ENCODE measurements at regions not wholly inside any gene's neighbourhood (a gene's known extent, or its start where the extent isn't known, plus 50 kb on each side); places are given as distances from the start of the nearest gene placed in this dataset.
"Not testable (repeated sequence)": the region's sequence is repeated elsewhere in the genome, so short reads cannot be mapped to it uniquely, and the experiment has no call there.

DNA sequence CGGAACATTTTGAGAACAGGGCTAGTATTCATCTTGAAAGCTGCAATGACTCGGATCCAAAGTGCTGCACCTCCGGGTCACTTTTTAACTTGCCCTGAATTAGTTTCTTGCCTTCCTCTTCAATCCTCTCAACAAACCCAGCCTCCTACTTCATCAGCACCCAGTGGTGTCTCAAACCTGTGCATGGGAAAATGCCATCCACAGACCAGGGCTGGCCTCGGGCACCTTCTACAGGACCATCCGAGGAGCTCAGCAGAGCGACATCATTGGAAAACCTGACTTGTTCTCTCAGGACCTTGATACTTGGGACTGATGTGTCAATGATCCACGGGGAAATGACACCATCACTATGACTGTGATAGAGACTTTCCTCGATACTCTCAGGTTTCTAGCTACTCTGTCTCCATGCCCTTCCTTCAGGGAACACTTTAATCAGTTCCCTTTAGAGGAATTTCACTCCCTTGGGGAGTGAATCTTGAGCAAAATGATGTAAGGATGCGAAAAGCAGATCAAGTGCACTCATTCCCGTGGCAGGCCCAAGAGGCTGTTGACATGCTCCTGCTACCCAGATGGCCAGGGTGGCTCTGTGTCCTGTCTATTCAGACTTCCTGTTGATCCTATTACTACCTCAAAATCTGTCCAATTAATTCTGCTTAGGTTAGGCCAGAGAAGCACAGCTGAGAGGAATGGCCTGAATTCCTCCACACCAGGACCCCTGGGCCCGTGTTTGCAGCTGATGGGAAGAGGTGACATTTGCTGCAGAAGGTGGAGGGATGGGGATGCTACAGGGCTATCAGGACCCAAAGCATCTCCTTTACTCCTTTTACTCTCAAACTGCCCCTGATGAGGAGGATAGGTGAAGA is 96.5 kb upstream of the SLC25A48 start:
- TF ChIP-seq, protein P1, sequence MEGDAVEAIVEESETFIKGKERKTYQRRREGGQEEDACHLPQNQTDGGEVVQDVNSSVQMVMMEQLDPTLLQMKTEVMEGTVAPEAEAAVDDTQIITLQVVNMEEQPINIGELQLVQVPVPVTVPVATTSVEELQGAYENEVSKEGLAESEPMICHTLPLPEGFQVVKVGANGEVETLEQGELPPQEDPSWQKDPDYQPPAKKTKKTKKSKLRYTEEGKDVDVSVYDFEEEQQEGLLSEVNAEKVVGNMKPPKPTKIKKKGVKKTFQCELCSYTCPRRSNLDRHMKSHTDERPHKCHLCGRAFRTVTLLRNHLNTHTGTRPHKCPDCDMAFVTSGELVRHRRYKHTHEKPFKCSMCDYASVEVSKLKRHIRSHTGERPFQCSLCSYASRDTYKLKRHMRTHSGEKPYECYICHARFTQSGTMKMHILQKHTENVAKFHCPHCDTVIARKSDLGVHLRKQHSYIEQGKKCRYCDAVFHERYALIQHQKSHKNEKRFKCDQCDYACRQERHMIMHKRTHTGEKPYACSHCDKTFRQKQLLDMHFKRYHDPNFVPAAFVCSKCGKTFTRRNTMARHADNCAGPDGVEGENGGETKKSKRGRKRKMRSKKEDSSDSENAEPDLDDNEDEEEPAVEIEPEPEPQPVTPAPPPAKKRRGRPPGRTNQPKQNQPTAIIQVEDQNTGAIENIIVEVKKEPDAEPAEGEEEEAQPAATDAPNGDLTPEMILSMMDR (IDR thresholded peaks at IDR 0.05; ENCODE audit: low read depth, low read length, missing control alignments): no peak
- no peak for DNase-seq (ENCODE audit: extremely low read depth, low read depth)
- H3K4me3 ChIP-seq (replicated peaks; ENCODE audit: low read depth, low read length): no peak overlapping the region

DNA sequence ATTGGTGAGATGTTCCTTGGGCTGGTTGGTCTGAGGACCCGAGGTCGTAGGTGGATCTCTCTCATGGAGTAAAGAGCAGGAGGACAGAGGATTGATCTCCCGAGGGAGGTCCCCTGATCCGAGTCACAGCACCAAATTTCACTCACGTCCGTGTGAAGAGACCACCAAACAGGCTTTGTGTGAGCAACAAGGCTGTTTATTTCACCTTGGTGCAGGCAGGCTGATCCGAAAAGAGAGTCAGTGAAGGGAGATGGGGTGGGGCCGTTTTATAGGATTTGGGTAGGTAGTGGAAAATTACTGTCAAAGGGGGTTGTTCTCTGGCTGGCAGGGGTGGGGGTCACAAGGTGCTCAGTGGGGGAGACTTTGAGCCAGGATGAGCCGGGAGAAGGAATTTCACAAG is 97.5 kb upstream of the SLC25A48 start:
- H3K4me3 ChIP-seq (replicated peaks; ENCODE audit: low read depth, low read length); DNase-seq (ENCODE audit: extremely low read depth, low read depth): not testable (repeated sequence)

DNA sequence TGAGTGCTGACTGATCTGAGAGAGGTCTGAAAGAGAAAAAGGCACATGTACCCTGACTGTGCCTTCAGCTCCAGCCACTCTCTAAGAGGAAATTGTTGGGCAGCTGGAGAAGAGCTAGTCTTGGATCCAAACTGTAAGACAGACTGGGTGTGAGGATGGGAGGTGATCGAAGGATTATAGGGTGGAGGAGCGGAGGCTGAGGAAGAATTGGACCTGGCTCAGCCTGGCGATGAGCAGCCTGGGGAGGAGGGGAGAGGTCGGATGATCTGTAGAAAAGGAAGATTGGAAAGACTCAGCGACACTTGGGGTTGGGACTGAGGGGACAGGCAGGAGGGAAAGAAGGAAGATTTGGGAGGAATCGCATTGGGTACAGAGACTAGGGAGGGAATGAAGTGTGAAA is 98.6 kb upstream of the SLC25A48 start:
- DNase-seq (ENCODE audit: extremely low read depth, low read depth): no peak
- TF ChIP-seq, protein P1 (IDR thresholded peaks at IDR 0.05; ENCODE audit: low read depth, low read length, missing control alignments): no peak
- no peak overlapping the region for H3K4me3 ChIP-seq (replicated peaks; ENCODE audit: low read depth, low read length)

DNA sequence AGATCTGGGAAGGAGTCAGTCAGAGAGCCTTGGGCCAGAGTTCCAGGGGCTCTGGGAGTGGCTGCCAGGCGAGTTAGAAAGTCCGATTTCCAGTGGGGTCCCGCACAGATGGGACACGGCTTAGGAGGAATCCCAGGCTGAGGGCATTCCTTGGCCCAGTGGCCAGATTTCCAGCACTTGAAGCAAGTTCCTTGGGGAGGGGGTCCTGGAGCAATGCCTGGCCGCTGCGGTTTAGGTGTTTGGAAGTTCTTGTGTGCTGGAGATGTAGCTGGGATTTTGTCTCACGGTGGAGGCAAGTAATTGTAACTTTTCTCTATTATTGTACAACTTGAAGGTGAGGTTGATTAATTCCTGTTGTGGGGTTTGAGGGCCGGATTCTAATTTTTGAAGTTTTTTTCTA is 99.5 kb upstream of the SLC25A48 start:
- H3K4me3 ChIP-seq (replicated peaks; ENCODE audit: low read depth, low read length); DNase-seq (ENCODE audit: extremely low read depth, low read depth): not testable (repeated sequence)

DNA sequence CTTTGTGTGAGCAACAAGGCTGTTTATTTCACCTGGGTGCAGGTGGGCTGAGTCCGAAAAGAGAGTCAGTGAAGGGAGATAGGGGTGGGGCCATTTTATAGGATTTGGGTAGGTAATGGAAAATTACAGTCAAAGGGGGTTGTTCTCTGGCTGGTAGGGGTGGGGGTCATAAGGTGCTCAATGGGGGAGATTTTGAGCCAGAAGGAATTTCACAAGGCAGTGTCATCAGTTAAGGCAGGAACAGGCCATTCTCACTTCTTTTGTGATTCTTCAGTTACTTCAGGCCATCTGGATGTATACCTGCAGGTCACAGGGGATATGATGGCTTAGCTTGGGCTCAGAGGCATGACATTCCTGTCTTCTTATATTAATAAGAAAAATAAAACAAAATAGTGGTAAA is 103.4 kb upstream of the SLC25A48 start:
- H3K4me3 ChIP-seq (replicated peaks; ENCODE audit: low read depth, low read length); DNase-seq (ENCODE audit: extremely low read depth, low read depth): not testable (repeated sequence)

DNA sequence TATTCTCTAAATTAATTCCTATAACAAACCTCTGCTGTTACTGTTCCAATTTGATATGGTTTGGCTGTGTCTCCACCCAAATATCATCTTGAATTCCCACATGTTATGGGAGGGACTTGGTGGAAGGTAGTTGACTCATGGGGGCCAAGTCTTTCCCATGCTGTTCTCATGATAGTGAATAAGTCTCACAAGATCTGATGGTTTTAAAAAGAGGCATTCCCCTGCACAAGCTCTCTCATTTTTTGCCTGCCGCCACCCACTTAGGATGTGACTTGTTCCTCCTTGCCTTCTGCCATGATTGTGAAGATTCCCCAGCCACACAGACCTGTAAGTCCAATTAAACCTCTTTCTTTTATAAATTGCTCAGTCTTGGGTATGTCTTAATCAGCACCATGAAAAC is 104.3 kb upstream of the SLC25A48 start:
- DNase-seq (ENCODE audit: extremely low read depth, low read depth): not testable (repeated sequence)

DNA sequence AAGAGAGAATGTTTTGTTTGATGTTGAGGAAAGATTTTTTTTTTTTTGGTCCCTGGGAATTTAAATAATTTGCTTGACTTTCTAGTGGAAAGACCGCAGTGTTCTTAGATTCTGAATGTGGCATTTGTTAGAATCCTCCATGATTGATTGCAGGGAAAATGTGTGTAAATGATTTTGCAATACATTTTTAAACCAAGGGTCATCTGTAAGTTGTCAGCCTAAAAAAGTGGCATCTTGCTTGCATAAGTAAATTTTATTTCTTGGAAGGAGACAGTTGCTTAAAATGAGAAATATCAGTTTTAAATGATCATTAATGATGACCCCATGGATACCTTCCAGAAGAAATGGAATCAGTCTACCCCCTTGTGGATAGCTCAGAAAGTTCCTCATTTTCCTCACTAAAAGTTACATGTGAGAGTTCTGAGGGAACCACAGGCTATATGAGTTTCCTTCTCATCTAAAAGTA is 105.1 kb upstream of the SLC25A48 start:
- TF ChIP-seq, protein P1 (IDR thresholded peaks at IDR 0.05; ENCODE audit: low read depth, low read length, missing control alignments): no peak
- no peak overlapping the region for H3K4me3 ChIP-seq (replicated peaks; ENCODE audit: low read depth, low read length)
- no peak for DNase-seq (ENCODE audit: extremely low read depth, low read depth)

More for the DNA sequence above, 104.3 kb upstream of the SLC25A48 start:
- not testable (repeated sequence) for H3K4me3 ChIP-seq (replicated peaks; ENCODE audit: low read depth, low read length)

DNA sequence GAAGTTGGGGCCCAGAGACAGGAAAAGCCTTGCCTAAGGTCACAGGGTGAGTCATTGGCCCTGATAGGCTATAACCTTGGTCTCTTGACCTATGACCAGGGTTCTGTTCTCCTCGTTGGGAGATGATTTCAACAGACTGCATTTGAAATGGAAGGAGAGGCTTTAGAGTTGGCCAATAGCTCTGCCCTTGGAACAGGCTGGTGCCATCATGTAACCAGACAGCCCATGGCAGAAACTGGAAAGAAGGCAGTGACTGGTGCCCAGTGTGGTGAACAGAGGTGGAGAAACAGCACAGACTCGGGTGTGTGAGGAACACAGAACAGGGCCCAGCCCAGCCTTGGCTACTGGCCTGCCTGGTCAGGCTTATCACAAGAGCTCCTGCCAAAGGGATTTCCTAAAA is 109.8 kb upstream of the SLC25A48 start:
- no peak for DNase-seq (ENCODE audit: extremely low read depth, low read depth)
- H3K4me3 ChIP-seq (replicated peaks; ENCODE audit: low read depth, low read length): no peak overlapping the region
- TF ChIP-seq, protein P1 (IDR thresholded peaks at IDR 0.05; ENCODE audit: low read depth, low read length, missing control alignments): no peak

DNA sequence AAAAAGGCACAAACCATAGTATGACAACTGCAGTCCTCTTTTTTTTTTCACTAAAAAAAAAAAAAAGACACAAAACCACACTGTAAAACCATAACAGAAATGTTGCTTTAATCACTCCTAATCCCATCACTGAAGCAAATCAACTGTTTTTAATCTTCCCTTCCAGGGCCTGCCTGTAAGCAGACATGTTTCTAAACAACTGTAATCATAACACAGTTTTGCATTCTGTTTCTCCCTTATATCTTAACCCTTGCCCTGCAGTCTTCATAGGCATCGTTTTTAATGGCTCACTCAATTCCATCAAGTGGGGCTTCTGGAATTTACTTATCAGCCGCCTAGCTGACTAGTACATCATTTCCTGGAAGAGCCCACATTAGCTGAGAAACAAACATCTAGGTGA is 111.0 kb upstream of the SLC25A48 start:
- no peak for DNase-seq (ENCODE audit: extremely low read depth, low read depth)
- TF ChIP-seq, protein P1 (IDR thresholded peaks at IDR 0.05; ENCODE audit: low read depth, low read length, missing control alignments): no peak
- no peak overlapping the region for H3K4me3 ChIP-seq (replicated peaks; ENCODE audit: low read depth, low read length)
